Inflammatory macrophage treated with lipopolysaccharide for 4 hours (primary cell): ENCODE measurements at regions not wholly inside any gene's neighbourhood (a gene's known extent, or its start where the extent isn't known, plus 50 kb on each side); places are given as distances from the start of the nearest gene placed in this dataset.

Source experiments
- DNase-seq: peaks from one replicate; pipeline ENCODE4 v3.0.0-alpha.2; 2020

DNA sequence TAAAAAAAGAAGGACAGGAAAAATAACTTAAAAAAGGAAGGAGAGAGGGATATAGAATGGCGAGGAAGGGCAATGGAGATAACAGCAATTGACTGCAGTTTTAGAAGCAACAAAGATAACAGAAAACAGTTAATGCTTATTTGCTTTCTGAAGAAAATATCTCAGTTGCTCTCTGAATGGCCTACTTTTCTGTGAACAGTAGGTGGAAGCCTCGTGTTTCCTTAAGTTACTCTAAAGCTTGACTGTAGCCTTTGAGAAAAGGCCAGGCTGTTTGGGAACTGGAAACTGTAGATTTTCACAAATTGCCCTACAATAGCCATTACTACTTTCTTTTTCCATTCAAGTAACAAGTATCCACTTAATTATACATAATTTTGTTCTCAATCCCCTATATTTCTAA, 404.5 kb downstream of the YTHDC2 start:
- DNase-seq, result no peak

DNA sequence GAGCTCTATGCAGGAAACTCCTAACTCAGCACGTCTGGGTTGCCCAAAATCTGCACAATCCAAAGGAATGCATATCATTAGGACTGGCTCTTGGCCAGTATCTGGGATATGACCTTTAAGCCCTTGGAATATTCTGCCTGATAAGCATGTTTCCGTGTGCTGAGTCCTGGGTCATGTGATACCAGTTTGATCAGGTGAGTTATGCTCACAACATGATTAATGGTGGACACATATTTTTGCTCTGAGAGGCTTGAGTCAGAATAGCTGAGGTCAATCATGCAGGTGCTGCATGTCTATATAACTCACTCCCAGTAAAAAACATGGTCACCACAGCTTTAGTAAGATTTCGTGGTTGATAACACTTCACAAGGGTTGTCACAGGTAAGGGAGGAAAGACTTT, 408.8 kb downstream of the YTHDC2 start:
- no peak for DNase-seq

DNA sequence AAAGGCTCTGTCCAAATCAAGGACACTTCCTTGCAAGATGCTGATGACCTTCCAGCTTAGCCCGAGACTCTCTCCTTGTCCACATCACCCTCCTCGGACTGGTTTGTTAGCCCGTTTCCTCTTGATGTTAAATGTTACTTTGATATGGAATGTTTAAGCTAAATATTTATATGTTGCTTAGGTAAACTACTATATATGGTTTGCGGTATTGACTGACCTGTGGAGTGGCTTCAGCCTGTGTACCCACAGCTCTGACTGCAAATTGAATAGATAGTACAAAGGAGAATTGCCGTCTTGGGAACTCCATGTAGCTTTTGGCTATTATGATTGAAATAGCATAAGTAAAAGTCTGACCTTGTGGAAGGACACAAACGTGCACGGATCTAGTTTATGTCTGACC, 422.0 kb downstream of the YTHDC2 start:
- DNase-seq, result no peak

DNA sequence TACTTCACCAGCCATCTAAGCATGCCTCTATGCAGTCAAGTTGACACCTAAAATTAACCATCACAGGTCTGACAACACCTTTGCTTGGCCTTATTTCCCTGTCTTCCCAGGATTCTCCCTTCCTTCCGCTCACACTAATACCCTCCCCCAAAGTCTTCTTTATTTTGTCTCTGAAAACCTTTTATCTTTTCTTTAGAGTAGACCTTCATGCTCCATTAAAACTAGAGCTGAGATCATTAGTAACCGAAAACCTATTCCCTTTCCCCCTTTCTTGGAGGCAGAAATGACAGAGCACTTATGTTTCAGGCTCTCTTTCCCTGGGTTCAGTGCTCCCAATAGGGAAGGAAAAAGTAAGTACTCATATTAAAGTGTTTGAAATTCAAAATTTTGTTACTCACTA, 423.8 kb downstream of the YTHDC2 start:
- no peak for DNase-seq

DNA sequence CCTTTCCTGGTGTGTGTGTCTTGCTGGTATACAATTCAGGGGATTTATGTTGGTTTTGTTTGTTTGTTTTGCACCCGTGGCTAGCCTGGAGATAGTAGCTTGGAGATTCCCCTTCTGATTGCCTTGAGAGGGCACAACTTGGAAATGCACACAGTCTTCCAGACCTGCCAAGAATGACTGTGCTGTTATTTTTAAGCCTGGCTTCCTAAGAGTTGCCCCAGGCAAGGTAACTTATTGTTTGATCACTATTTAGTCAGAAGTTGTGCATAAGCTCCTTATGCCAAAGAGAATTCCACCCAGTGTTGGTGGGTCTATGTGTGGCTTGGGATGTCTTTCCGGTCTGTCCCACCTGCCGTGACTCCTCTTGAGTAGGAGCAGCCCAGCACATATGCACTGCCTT, 421.9 kb upstream of the KCNN2 start:
- no peak for DNase-seq

- DNase-seq, result no peak
These were observed 411.7 kb upstream of the KCNN2 start for GRCh38 chr5:113950186-113950585.

GRCh38 chr5:113965225-113965624, 396.6 kb upstream of the KCNN2 start:
- DNase-seq, result no peak

GRCh38 chr5:113969901-113970300, 392.0 kb upstream of the KCNN2 start:
- DNase-seq, result no peak

- no peak for DNase-seq
These were observed 390.4 kb upstream of the KCNN2 start for GRCh38 chr5:113971454-113971853.

GRCh38 chr5:113974976-113975375, 386.9 kb upstream of the KCNN2 start:
- DNase-seq, result no peak

- DNase-seq, result no peak
These were observed 376.9 kb upstream of the KCNN2 start for GRCh38 chr5:113984928-113985327.

- no peak for DNase-seq
These were observed 376.4 kb upstream of the KCNN2 start for GRCh38 chr5:113985505-113985904.

GRCh38 chr5:113989278-113989912, 372.5 kb upstream of the KCNN2 start:
- DNase-seq, result no peak

DNA sequence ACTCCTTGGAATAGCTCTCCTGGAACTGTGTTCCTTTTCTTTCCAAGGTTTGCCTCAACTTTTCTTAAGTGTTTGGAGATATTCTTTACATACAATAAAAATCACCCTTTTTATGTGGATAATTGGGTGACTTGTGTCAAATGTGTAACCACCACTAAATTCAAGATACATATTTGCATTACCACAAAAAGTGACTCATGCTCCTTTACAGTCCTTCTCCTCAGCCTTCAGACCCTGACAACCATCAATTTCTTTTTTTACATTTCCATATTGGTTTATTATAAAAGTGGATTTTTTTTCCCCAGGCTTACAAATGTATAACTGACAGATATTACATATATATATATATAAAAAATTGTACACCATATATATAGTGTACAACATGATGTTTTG, 372.0 kb upstream of the KCNN2 start:
- DNase-seq, result no peak

DNA sequence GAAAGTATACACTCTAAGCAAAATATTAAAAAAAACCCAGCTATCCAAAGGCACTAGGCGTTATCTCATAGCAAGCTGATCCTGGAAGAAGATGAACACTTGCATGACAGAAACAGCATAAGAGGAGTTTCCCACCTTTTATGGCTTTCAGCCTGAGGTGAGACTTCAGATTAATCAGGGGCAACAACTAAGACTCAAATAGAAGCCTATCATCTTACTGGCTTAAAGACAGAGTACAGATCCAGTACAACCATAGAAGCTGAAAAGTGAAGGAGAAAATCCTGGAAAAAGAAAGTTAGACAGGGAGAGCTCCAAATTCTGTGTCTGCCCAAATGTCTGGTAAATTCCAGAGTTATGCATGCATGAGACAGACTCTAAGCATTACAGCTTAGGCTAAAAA, 360.8 kb upstream of the KCNN2 start:
- DNase-seq, result no peak

DNA sequence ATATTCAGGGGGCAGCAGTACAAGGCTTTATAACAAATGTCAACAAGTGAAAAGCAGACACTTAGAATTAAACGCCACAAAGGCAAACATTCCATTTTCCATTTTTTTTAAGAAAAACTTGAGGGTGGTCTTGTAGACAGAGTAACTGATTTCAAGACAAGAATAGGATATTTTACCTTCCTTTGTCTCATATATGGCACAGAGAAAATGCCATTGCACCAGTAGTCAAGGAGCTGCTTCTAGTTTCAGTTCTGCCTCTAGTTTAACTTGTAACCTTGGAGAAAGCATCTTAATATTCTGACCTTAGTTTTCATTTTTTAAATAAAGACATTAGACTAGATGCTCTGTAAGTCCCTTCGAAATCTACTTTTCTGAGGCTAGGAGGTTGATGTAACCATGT, 355.3 kb upstream of the KCNN2 start:
- no peak for DNase-seq

DNA sequence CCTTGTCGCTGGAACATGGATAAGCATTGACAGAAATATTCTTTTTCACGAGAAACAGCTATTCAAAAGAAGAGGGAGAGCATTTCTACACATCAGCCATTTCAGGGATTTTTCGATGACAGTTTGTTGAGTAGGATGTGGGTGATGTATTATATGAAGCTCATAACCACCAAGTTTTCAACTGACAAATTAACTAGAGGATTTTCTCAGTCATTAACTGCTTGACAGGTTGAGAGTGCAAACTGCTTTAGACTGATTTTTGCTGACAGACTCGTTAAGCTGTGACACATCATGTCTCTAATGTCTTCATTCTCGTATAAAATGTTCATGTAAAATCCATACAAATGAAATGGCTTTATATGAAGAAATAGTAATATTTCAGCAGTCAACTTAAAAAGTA, 354.2 kb upstream of the KCNN2 start:
- DNase-seq, result no peak

DNA sequence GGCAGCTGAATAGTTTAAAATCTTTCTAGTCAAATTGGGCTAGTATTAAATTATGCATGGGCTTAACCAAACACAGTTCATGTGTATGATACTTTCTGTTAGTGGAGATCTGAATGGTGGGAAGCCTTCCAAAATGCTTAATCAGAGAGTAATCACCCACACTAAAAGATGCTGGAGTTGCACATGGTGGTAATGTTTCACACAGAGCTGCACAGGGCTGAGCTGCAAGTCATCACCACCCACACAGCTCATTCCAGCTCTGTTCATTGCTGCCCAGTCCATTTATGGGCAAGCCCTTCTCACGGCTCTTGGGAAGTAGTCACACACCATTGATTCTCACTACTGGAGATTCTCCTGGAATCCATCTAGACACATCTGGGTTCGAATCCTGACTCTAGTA, 351.5 kb upstream of the KCNN2 start:
- DNase-seq, result no peak

DNA sequence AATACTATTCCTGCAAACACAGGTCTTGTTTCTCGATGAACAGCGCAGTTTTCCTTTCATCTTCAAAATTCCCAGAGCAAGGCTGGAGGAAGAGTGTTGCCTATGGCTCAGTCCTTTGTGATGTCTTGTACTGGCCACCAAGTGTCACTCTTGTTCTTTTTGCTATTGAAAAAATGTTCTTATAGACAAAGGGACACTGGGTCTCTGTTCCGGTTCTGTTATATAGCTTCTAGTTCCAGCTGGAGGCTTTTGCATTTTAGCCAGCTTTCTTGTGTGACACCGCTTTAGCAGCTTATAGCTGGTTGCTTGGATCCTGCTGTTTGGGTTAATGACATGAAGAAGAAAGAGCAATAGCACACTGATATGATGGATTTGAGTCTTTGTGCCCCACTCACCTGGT, 343.7 kb upstream of the KCNN2 start:
- DNase-seq, result no peak

GRCh38 chr5:114038756-114039155, 323.1 kb upstream of the KCNN2 start:
- no peak for DNase-seq

DNA sequence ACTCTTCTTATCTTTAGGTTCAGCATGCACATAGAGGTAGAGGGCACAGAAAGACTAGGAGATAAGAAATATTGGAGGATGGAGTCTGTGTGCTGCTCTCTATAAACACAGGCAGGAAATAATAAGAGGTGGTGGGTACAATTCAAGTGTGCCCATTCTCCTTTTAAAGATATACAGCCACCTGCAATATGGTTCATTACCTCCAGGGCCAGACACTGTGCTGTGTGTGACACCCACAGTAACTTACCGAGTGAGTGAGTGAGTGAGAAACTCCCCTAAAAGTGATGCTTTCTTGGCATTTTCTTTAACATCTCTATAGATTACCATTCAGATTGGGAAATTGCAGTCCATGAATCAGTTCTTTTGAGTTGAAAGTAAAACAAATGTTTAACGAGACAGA, 311.8 kb upstream of the KCNN2 start:
- no peak for DNase-seq

- DNase-seq, result no peak
These were observed 308.5 kb upstream of the KCNN2 start for GRCh38 chr5:114053372-114053771.

GRCh38 chr5:114054594-114054993, 307.3 kb upstream of the KCNN2 start:
- DNase-seq, result no peak

GRCh38 chr5:114055318-114056184, 306.3 kb upstream of the KCNN2 start:
- no peak for DNase-seq

- DNase-seq, result no peak
These were observed 305.7 kb upstream of the KCNN2 start for GRCh38 chr5:114056185-114056538.
